H1 (cell line): ENCODE measurements at regions not wholly inside any gene's neighbourhood (a gene's known extent, or its start where the extent isn't known, plus 50 kb on each side); places are given as distances from the start of the nearest gene placed in this dataset.

ENCODE experiments used
- CHD1 ChIP-seq: IDR thresholded peaks from 2 replicates; pipeline ENCODE4 v1.6.1; 2012; ENCODE audit warnings: low read depth, low read length, improper control_type of control experiment
- CHD2 ChIP-seq: IDR thresholded peaks from 2 replicates; pipeline ENCODE4 v1.6.1; 2012; ENCODE audit warnings: low read length, improper control_type of control experiment
- EZH2 ChIP-seq: fragments of 200-600 bp; sonication (generic); IDR thresholded peaks from 2 replicates; pipeline ENCODE4 v1.7.1; 2012; ENCODE audit warnings: low read depth, mild to moderate bottlenecking, moderate library complexity, low read length, inconsistent platforms; ENCODE audit not compliant: severe bottlenecking
- POLR2A ChIP-seq, 2 experiments: IDR thresholded peaks; 1 replicate in 1 of 2; 2 replicates in 1 of 2; pipeline ENCODE4 v1.6.1; 2011; ENCODE audit warnings: low read depth in 2 of 2, low read length in 2 of 2, mild to moderate bottlenecking in 2 of 2; ENCODE audit errors: control extremely low read depth in 1 of 2
- TF ChIP-seq, protein P1 (sequence below), 3 experiments: IDR thresholded peaks; 1 replicate in 2 of 3; 2 replicates in 1 of 3; pipeline versions ENCODE4 v1.5.1 to v1.6.1; 2011; ENCODE audit warnings: low read length in 3 of 3, mild to moderate bottlenecking in 3 of 3, inconsistent platforms in 2 of 3, low read depth in 1 of 3, moderate library complexity in 1 of 3; ENCODE audit not compliant: insufficient read depth in 1 of 3; ENCODE audit errors: control extremely low read depth in 1 of 3

GRCh38 chr3:147513785-147514184 lies 104.6 kb downstream of the ZIC1 start:
- TF ChIP-seq EZH2 (no peak), POLR2A (IDR thresholded peaks at IDR 0.05; ENCODE audit: control extremely low read depth in 1 of 2, low read depth in 2 of 2, low read length in 2 of 2) (no peak), CHD1 (no peak), CHD2 (no peak)
- TF ChIP-seq, protein P1, sequence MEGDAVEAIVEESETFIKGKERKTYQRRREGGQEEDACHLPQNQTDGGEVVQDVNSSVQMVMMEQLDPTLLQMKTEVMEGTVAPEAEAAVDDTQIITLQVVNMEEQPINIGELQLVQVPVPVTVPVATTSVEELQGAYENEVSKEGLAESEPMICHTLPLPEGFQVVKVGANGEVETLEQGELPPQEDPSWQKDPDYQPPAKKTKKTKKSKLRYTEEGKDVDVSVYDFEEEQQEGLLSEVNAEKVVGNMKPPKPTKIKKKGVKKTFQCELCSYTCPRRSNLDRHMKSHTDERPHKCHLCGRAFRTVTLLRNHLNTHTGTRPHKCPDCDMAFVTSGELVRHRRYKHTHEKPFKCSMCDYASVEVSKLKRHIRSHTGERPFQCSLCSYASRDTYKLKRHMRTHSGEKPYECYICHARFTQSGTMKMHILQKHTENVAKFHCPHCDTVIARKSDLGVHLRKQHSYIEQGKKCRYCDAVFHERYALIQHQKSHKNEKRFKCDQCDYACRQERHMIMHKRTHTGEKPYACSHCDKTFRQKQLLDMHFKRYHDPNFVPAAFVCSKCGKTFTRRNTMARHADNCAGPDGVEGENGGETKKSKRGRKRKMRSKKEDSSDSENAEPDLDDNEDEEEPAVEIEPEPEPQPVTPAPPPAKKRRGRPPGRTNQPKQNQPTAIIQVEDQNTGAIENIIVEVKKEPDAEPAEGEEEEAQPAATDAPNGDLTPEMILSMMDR (IDR thresholded peaks at IDR 0.05; ENCODE audit: control extremely low read depth in 1 of 3, insufficient read depth in 1 of 3, low read depth in 1 of 3, low read length in 3 of 3): no peak
